ENCODE measurements at regions not wholly inside any gene's neighbourhood (a gene's known extent, or its start where the extent isn't known, plus 50 kb on each side); places are given as distances from the start of the nearest gene placed in this dataset.

- no peak for DNase-seq
Observed at GRCh38 chrY:19644889-19645638, 99.5 kb downstream of the KDM5D start.

- no peak for DNase-seq
Observed at GRCh38 chrY:19637651-19638347, 106.7 kb downstream of the KDM5D start.

DNA sequence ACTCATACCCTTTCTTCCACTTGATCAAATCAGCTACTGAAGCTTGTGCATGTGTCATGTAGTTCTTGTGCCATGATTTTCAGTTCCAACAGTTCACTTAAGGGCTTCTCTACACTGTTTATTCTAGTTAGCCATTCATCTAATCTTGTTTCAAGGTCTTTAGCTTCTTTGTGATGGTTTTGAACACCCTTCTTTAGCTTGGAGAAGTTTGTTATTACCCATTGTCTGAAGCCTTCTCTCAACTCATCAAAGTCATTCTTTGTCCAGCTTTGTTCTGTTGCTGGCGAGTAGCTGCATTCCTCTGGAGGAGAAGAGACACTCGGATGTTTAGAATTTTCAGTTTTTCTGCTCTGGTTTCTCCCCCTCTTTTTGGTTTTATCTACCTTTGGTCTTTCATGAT is 115.6 kb downstream of the KDM5D start:
- DNase-seq: no peak

DNA sequence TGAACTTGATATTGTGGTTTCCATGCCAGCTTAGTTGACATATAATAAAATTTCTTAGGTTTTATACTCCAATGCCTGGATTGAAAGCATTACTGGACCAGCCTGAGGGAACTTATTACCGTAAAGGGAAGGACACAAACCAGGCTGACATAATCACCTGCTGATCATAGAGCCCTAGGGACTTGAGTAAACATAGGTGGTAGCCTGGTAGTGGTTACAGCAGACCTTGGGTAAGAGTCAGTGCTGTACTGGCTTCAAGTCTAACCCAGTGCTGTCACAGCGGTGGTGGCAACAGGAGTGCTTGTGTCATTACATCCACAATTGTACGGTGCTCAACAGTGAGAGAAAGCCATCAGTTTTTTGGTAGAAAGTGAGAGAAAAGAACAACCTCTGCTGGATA is 122.1 kb downstream of the KDM5D start:
- DNase-seq: no peak

DNA sequence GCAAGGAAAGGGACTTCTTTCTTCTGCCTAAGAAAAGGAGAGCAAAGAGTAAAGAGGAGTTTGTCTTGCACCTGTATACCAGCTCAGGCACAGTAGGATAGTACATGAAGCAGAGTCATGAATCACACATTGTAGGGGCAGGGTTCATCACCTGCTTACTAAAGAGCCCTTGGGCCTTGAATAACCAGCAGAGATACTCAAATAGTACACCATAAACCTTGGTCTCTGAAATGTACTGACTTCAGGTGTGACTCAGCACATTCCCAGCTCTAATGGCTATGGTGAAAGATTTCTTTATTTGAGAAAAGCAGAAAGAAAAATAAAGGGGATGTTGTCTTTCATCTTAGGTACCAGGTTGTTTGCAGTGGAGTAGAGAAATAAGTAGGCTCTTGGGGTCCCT is 122.8 kb downstream of the KDM5D start:
- no peak for DNase-seq

DNA sequence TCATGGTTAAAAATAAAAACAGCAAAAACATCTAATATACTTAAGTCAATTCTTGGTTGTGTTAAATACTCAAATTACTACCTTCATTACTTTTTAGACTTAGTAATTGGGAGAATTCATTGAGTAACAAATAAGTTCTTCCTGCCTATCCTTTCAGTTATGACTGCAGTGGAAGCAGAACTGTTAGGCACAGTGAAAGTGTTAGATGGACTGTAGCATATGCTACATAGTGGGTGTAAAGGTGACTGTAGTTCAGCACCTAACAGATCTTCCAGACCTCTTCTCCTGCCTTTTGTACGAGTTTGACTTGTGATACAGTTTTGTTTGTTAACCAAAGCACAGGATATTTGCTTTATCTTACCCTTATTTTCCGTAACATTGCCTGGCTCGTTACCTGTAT is 143.4 kb downstream of the KDM5D start:
- no peak for DNase-seq

DNA sequence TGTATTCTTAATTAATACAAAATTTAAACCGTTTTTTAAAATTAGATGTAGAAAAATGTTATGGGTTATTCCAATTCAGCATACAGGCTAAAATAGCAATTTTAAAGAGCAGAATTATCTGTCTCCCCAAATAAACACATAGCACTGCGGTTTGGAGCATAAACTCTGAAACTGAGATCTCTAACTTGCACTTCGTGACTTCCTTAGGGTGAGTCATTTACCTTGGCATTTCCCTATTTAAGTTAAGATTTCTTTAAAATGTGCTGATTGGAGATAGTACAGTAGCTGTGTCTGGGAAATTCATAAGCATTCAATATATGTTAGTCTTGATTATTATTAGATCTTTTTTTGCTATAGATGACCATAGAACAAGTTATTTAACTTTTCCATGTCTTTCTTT is 143.8 kb downstream of the KDM5D start:
- no peak for DNase-seq

GRCh38 chrY:19590235-19590634 is 154.3 kb downstream of the KDM5D start:
- no peak for DNase-seq

- DNase-seq: no peak
Observed at GRCh38 chrY:19589664-19590063, 154.9 kb downstream of the KDM5D start.

GRCh38 chrY:19587311-19587710 is 157.2 kb downstream of the KDM5D start:
- DNase-seq: no peak

DNA sequence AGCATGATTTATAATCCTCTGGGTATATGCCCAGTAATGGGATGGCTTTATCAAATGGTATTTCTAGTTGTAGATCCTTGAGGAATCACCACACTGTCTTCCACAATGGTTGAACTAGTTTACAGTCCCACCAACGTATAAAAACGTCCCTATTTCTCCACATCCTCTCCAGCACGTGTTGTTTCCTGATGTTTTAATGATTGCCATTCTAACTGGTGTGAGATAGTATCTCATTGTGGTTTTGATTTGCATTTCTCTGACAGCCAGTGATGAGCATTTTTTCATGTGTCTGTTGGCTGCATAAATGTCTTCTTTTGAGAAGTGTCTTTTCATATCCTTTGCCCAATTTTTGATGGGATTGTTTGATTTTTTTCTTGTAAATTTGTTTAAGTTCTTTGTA is 163.5 kb downstream of the KDM5D start:
- DNase-seq: peak; percentile 18

DNA sequence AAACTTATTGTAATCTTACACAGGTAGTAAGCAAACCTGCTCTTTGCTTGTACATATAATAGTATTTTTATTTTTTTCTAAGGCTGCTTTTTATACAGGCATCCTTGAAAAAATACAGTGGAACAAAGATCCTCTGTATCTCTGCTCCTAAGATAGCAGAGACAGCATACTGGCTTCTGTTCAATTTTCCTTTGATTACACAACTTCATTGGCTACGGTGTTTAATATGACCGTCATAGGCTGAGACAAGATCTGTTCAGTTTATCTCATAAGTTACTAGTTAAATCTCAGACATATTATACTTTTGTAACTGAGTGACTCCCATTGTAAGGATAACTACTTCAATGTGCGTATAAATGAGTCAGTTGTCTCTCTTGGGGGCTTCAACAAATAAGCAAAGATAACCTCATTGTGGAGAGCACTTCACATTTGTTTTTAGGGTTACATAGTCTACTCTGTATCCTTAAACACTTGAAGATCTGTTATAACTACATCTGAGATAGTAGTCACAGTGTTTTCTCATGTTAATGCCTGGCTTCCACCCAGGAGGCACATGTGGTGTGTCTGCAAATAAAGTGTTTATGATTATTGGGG is 166.1 kb downstream of the KDM5D start:
- DNase-seq: no peak

- no peak for DNase-seq
Observed at GRCh38 chrY:19577250-19577649, 167.3 kb downstream of the KDM5D start.

DNA sequence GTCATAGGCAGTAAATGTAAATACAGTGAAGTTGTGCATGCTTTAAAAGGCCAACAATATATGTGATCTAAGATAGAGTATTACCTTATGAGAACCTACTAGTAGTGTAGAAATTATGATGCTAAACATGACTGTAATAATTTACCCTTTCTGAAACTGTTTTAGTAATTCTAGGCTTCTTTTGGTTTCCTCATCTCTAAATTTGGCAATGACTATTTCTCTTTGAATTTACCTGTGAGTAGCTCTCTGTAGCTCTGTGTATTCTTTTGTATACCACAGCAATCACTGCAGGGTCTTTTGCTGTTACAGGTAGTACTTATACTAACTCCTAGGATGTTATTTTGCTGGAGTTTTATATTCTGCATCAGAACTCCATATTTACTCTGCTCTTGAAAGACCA is 169.6 kb downstream of the KDM5D start:
- DNase-seq: no peak

GRCh38 chrY:19573646-19574045 is 170.9 kb downstream of the KDM5D start:
- DNase-seq: no peak

DNA sequence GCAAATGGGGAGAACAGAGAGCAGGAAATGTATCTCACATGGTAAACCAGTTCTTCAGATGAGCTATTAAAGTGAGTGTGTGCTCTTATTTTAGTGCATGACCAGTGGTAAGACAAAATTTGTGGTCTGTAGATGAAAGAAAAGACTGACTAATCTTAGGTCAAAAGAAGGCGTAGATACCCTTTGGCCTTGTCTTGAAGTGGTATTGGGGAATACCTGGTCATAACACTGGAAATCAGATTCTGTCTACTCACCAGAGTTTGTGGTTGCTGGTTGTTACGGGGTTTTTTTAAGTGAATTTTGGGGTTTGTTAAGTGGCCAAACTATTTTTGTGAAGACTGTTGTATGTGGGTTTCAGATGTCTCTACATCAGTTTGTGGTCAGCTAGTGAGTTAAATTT is 173.5 kb downstream of the KDM5D start:
- DNase-seq: peak; percentile 29

- no peak for DNase-seq
Observed at GRCh38 chrY:19567943-19568342, 176.6 kb downstream of the KDM5D start.

GRCh38 chrY:19567051-19567921 is 177.2 kb downstream of the KDM5D start:
- peak; percentile 89 for DNase-seq

DNA sequence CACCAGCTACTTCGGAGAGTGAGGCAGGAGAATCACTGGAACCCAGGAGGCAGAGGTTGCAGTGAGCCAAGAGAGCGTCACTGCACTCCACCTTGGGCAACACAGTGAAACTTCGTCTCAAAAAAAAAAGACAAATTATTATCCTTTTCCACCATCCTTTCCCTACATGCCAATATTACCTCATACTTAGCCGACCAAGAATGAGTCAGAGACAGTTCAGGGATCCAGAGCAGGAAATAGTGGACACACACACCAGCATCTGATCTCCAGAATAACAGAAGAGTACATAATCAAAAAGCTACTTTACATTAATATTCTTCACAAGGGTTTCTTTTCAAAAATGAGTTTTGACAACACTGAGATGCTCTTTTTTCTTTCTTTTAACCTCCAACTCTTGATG is 185.4 kb downstream of the KDM5D start:
- no peak for DNase-seq

DNA sequence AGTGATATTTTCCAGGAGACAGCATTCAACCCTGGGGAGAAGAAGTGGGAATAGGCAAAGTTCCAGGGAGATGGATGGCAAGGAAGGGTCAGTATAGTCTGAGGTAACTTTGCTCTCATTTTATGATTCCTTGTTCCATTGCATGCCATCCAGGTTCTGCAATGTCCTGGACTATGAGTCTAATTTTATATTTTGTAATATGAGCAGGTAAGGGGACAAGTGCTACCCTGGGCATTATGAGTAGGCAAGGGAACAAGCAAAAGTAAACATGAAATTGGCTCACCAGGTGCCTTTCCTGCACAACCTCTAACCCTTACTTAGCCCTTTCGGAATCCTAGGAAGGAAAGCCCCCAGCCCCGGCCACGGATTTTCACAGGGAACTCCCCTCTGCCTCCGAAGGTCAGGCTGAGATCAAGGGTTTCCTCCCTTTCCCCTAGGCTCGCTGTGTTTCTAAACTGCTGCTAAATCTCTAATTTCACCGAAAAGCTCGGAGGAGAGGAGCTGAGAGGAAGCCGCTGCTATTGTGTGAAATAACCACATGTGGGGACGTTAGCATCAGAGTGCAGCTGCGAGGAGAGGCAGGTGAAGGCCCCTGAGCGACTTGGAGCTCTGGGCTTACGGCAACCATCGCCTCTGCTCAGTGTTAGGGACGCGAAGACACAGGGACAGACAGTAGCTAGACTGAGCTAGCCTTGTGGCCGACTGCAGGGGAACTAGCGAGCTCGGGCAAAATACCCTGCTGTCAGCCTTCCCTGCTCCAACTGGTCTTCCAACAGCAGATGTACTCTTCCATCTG is 194.7 kb downstream of the KDM5D start:
- DNase-seq: no peak

- no peak for DNase-seq
Observed at GRCh38 chrY:19541475-19542306, 202.8 kb downstream of the KDM5D start.

Measured in CD4-positive, alpha-beta T cell treated with Interleukin-21 for 1 hour (primary cell).